Panc1 (cell line): ENCODE measurements at regions not wholly inside any gene's neighbourhood (a gene's known extent, or its start where the extent isn't known, plus 50 kb on each side); places are given as distances from the start of the nearest gene placed in this dataset.

ENCODE experiments used
- CTCF ChIP-seq: fragments of 450-650 bp; IDR thresholded peaks from 2 replicates; pipeline ENCODE4 v1.5.1; 2017; ENCODE audit warnings: mild to moderate bottlenecking
- POLR2AphosphoS5 ChIP-seq: IDR thresholded peaks from 2 replicates; pipeline ENCODE4 v1.6.1; 2012; ENCODE audit warnings: mild to moderate bottlenecking, low read depth, low read length, moderate library complexity
- SIN3A ChIP-seq: IDR thresholded peaks from 2 replicates; pipeline ENCODE4 v1.6.1; 2012; ENCODE audit warnings: low read depth, mild to moderate bottlenecking, low read length, moderate library complexity, borderline replicate concordance; ENCODE audit not compliant: insufficient read depth
- TF ChIP-seq, protein P1 (sequence below), 2 experiments: IDR thresholded peaks; 2 replicates each; pipeline ENCODE4 v1.6.1; 2011 to 2012; ENCODE audit warnings: low read depth in 2 of 2, control low read depth in 1 of 2, low read length in 1 of 2, mild to moderate bottlenecking in 1 of 2, moderate library complexity in 1 of 2; ENCODE audit not compliant: insufficient read depth in 1 of 2

GRCh38 chr11:45038923-45039322 lies 88.2 kb upstream of the TP53I11 start:
- no peak for TF ChIP-seq CTCF
- TF ChIP-seq, protein P1, sequence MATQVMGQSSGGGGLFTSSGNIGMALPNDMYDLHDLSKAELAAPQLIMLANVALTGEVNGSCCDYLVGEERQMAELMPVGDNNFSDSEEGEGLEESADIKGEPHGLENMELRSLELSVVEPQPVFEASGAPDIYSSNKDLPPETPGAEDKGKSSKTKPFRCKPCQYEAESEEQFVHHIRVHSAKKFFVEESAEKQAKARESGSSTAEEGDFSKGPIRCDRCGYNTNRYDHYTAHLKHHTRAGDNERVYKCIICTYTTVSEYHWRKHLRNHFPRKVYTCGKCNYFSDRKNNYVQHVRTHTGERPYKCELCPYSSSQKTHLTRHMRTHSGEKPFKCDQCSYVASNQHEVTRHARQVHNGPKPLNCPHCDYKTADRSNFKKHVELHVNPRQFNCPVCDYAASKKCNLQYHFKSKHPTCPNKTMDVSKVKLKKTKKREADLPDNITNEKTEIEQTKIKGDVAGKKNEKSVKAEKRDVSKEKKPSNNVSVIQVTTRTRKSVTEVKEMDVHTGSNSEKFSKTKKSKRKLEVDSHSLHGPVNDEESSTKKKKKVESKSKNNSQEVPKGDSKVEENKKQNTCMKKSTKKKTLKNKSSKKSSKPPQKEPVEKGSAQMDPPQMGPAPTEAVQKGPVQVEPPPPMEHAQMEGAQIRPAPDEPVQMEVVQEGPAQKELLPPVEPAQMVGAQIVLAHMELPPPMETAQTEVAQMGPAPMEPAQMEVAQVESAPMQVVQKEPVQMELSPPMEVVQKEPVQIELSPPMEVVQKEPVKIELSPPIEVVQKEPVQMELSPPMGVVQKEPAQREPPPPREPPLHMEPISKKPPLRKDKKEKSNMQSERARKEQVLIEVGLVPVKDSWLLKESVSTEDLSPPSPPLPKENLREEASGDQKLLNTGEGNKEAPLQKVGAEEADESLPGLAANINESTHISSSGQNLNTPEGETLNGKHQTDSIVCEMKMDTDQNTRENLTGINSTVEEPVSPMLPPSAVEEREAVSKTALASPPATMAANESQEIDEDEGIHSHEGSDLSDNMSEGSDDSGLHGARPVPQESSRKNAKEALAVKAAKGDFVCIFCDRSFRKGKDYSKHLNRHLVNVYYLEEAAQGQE (IDR thresholded peaks at IDR 0.05; ENCODE audit: insufficient read depth in 1 of 2, low read depth in 2 of 2, low read length in 1 of 2): no peak
- no peak for TF ChIP-seq POLR2AphosphoS5
- no peak for TF ChIP-seq SIN3A
